ENCODE measurements at regions not wholly inside any gene's neighbourhood (a gene's known extent, or its start where the extent isn't known, plus 50 kb on each side); places are given as distances from the start of the nearest gene placed in this dataset.

DNA sequence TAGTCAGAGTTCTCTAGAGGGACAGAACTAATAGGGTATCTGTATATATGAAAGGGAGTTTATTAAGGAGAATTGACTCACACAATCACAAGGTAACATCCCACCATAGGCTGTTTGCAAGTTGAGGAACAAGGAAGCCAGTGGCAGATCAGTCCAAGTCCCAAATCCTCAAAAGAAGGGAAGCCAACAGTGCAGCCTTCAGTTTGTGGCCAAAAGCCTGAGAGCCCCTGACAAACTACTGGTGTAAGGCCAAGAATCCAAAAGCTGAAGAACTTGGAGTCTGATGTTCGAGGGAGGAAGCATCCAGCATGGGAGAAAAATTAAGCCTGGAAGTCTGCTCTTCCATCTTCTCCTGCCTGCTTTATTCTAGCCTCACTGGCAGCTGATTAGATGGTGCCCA lies 1107.2 kb upstream of the CELF2 start:
- TF ChIP-seq MAFK (IDR thresholded peaks at IDR 0.05; ENCODE audit: low read depth, low read length) (no peak), RAD21 (IDR thresholded peaks at IDR 0.05; ENCODE audit: low read length) (no peak), MXI1 (IDR thresholded peaks at IDR 0.05; ENCODE audit: borderline replicate concordance, low read depth, low read length) (no peak), RFX5 (IDR thresholded peaks at IDR 0.05; ENCODE audit: low read depth, low read length) (no peak), SMC3 (IDR thresholded peaks at IDR 0.05; ENCODE audit: low read depth, low read length) (no peak), POLR2A (IDR thresholded peaks at IDR 0.05; ENCODE audit: low read depth, low read length) (no peak), FOS (IDR thresholded peaks at IDR 0.05; ENCODE audit: low read depth, low read length) (no peak)
- TF ChIP-seq, protein P1, sequence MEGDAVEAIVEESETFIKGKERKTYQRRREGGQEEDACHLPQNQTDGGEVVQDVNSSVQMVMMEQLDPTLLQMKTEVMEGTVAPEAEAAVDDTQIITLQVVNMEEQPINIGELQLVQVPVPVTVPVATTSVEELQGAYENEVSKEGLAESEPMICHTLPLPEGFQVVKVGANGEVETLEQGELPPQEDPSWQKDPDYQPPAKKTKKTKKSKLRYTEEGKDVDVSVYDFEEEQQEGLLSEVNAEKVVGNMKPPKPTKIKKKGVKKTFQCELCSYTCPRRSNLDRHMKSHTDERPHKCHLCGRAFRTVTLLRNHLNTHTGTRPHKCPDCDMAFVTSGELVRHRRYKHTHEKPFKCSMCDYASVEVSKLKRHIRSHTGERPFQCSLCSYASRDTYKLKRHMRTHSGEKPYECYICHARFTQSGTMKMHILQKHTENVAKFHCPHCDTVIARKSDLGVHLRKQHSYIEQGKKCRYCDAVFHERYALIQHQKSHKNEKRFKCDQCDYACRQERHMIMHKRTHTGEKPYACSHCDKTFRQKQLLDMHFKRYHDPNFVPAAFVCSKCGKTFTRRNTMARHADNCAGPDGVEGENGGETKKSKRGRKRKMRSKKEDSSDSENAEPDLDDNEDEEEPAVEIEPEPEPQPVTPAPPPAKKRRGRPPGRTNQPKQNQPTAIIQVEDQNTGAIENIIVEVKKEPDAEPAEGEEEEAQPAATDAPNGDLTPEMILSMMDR (conservative IDR thresholded peaks at IDR 0.05; ENCODE audit: low read depth, low read length) = no peak
- TF ChIP-seq, protein P2, sequence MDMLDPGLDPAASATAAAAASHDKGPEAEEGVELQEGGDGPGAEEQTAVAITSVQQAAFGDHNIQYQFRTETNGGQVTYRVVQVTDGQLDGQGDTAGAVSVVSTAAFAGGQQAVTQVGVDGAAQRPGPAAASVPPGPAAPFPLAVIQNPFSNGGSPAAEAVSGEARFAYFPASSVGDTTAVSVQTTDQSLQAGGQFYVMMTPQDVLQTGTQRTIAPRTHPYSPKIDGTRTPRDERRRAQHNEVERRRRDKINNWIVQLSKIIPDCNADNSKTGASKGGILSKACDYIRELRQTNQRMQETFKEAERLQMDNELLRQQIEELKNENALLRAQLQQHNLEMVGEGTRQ (IDR thresholded peaks at IDR 0.05; ENCODE audit: low read depth, low read length) = no peak

Data from IMR-90 (cell line).